HepG2 (cell line): ENCODE measurements at regions not wholly inside any gene's neighbourhood (a gene's known extent, or its start where the extent isn't known, plus 50 kb on each side); places are given as distances from the start of the nearest gene placed in this dataset.

Source experiments
- ATAC-seq: fragments of 200-7000 bp; cut with Tn5 transposase; 3 replicates; pipeline ENCODE4 v1.9.1; 2020; ENCODE audit warnings: mild to moderate bottlenecking, moderate library complexity
- BruUV-seq: library from RNA; stranded (reverse); fragments of 400-500 nt; replicated peaks from 2 replicates; lab custom pipeline; 2021; lab: Mats Ljungman, UMichigan
- CTCF ChIA-PET: fragments of 300-600 bp; formaldehyde crosslinking; extraction: SDS; loops from one replicate; lab custom pipeline; 2021; ENCODE audit warnings: low total read pairs, inconsistent platforms, low intra/inter-chr PET ratio; lab: Yijun Ruan, JAX
- POLR2A ChIA-PET: fragments of 350-600 bp; sonication (Branson Sonifier 250); formaldehyde crosslinking; loops from one replicate; lab custom pipeline; 2020; ENCODE audit warnings: antibody characterized with exemption, inconsistent platforms; lab: Yijun Ruan, JAX
- DNase-seq: peaks from one replicate; pipeline ENCODE4 v3.0.0-alpha.2; 2015; ENCODE audit warnings: low spot score
- FAIRE-seq: peaks from 3 replicates; lab custom pipeline; 2011; peaks lifted over from hg19 to GRCh38; lab: Jason Lieb, UNC
- H2AFZ ChIP-seq: one replicate; pipeline ENCODE4 v1.6.1; 2011; ENCODE audit warnings: low read length, inconsistent platforms
- H3K27ac ChIP-seq: fragments of 300-600 bp; 3 replicates; pipeline ENCODE4 v1.8.0; 2011; ENCODE audit warnings: mixed run types, mild to moderate bottlenecking, mixed read lengths, low read length, inconsistent platforms; ENCODE audit not compliant: insufficient read depth; ENCODE audit errors: extremely low read length
- H3K27me3 ChIP-seq, 2 experiments: fragments of 200-600 bp in 1 of 2; 2 replicates in 1 of 2; 3 replicates in 1 of 2; pipeline versions ENCODE4 v1.6.0 to v1.8.0; 2011; ENCODE audit warnings: low read length in 2 of 2, mild to moderate bottlenecking in 2 of 2, moderate library complexity in 2 of 2, inconsistent platforms in 1 of 2; ENCODE audit not compliant: insufficient read depth in 2 of 2, control insufficient read depth in 1 of 2
- H3K36me3 ChIP-seq, 2 experiments: fragments of 200-600 bp in 1 of 2; replicated peaks in 1 of 2; 2 replicates in 1 of 2; 3 replicates in 1 of 2; pipeline versions ENCODE4 v1.5.1 to v1.8.0; 2011; ENCODE audit warnings: low read length in 2 of 2, inconsistent platforms in 1 of 2; ENCODE audit not compliant: insufficient read depth in 2 of 2, control insufficient read depth in 1 of 2
- H3K4me1 ChIP-seq: 2 replicates; pipeline ENCODE4 v1.5.1; 2012; ENCODE audit warnings: low read length, inconsistent platforms; ENCODE audit not compliant: insufficient read depth
- H3K4me2 ChIP-seq: 2 replicates; pipeline ENCODE4 v1.6.0; 2011; ENCODE audit warnings: low read depth, low read length, inconsistent platforms
- H3K4me3 ChIP-seq, 3 experiments: fragments of 200-600 bp in 1 of 3; sonication (generic), shearing (Covaris generic) in 1 of 3; replicated peaks in 1 of 3; 2 replicates each; pipeline ENCODE4 v1.5.1; 2011 to 2016; ENCODE audit warnings: low read length in 3 of 3, inconsistent platforms in 2 of 3, low read depth in 2 of 3, mild to moderate bottlenecking in 2 of 3, control low read depth in 1 of 3, mixed read lengths in 1 of 3; ENCODE audit not compliant: insufficient read depth in 1 of 3
- H3K79me2 ChIP-seq: one replicate; pipeline ENCODE4 v1.6.1; 2011; ENCODE audit warnings: low read length, inconsistent platforms; ENCODE audit not compliant: insufficient read depth
- H3K9ac ChIP-seq: 2 replicates; pipeline ENCODE4 v1.6.0; 2011; ENCODE audit warnings: mild to moderate bottlenecking, low read depth, low read length, inconsistent platforms; ENCODE audit not compliant: insufficient read depth
- H3K9me3 ChIP-seq: 2 replicates; pipeline ENCODE4 v1.5.1; 2012; ENCODE audit warnings: mild to moderate bottlenecking, low read length
- H4K20me1 ChIP-seq: 2 replicates; pipeline ENCODE4 v1.6.0; 2011; ENCODE audit warnings: inconsistent platforms, mild to moderate bottlenecking, low read length, moderate library complexity; ENCODE audit not compliant: insufficient read depth
- CREBL2 ChIP-seq: sonication (generic); formaldehyde crosslinking; IDR thresholded peaks from 2 replicates; pipeline ENCODE4 v1.8.1; 2023; ENCODE audit warnings: missing genetic modification reagents, mild to moderate bottlenecking, borderline replicate concordance
- KDM5B ChIP-seq: sonication (generic); formaldehyde crosslinking; IDR thresholded peaks from 2 replicates; pipeline ENCODE4 v1.4.0; 2020; ENCODE audit warnings: missing genetic modification reagents, mild to moderate bottlenecking, borderline replicate concordance
- SETDB1 ChIP-seq: sonication (generic); formaldehyde crosslinking; IDR thresholded peaks from 2 replicates; pipeline ENCODE4 v1.5.1; 2020; ENCODE audit warnings: missing genetic modification reagents, mild to moderate bottlenecking, borderline replicate concordance
- ZNF841 ChIP-seq: sonication (generic); formaldehyde crosslinking; IDR thresholded peaks from 2 replicates; pipeline ENCODE4 v1.8.1; 2023; ENCODE audit warnings: missing genetic modification reagents, borderline replicate concordance
- WGBS: methylation state at CpG from one replicate; pipeline ENCODE4 v1.1.6; 2017; ENCODE audit warnings: low lambda C conversion rate; 5-methylcytosine and 5-hydroxymethylcytosine counted together
- in situ Hi-C: cut with HindIII; loops from 2 replicates; pipeline ENCODE4 v1.10.0; 2017; ENCODE audit warnings: low pct_unique_long_range_greater_than_20kb; ENCODE audit not compliant: extremely low pct_ligation_motif_present
- intact Hi-C: fragments of 100-400 bp; cut with micrococcal nuclease; formaldehyde crosslinking; loops from one replicate; pipeline ENCODE4 v1.10.0; 2022; ENCODE audit not compliant: unreplicated experiment
- TF ChIP-seq, protein P1 (sequence below): sonication (generic); formaldehyde crosslinking; conservative IDR thresholded peaks from 2 replicates; pipeline ENCODE4 v1.8.0; 2022; ENCODE audit warnings: missing genetic modification reagents
- TF ChIP-seq, protein P2 (sequence below): sonication (generic); formaldehyde crosslinking; IDR thresholded peaks from one replicate; pipeline ENCODE4 v1.5.1; 2020; ENCODE audit warnings: mild to moderate bottlenecking, missing genetic modification reagents; ENCODE audit errors: not compliant biosample characterization

DNA sequence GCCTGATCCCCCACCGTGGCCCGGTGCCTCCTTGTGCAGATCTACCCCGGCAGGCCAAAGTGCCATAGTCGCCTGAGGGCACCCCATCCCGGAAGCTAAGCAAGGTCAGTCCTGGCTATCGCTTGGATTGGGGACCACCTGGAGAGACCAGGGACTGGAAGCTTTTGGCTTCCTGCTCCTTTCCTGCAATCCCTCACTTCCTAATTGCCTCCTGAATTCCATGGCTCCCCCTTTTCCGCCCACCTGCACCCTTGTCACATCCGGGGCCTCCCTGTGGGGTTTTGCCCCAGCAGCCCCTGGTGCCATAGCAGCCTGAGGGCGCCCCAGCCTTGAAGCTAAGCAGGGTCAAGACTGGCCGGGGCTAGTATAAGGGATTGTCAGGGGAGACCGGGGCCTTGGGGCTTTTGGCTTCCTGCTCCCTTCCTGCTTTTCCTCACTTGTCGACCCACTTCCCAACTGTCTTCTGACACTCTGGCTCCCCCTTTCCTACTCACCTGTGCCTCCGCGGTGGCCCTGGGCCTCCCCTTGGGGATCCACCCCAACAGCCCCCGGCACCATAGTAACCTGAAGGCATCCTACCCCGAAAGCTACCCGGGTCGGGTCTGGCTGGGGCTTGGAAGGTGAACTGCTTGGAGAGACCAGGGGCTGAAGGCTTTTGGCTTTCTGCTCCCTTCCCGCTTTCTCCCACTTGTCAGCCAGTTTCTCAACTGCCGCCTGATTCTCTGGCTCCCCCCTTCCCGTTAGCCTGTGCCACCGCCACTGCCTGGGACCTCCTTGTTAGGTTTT lies 2293.6 kb downstream of the TP53TG3F start (continued):
- TF ChIP-seq ZNF841 (CRISPR knock-in tag) (no peak), KDM5B (CRISPR knock-in tag) (no peak)
- TF ChIP-seq, all 625 proteins: peak for 0

DNA sequence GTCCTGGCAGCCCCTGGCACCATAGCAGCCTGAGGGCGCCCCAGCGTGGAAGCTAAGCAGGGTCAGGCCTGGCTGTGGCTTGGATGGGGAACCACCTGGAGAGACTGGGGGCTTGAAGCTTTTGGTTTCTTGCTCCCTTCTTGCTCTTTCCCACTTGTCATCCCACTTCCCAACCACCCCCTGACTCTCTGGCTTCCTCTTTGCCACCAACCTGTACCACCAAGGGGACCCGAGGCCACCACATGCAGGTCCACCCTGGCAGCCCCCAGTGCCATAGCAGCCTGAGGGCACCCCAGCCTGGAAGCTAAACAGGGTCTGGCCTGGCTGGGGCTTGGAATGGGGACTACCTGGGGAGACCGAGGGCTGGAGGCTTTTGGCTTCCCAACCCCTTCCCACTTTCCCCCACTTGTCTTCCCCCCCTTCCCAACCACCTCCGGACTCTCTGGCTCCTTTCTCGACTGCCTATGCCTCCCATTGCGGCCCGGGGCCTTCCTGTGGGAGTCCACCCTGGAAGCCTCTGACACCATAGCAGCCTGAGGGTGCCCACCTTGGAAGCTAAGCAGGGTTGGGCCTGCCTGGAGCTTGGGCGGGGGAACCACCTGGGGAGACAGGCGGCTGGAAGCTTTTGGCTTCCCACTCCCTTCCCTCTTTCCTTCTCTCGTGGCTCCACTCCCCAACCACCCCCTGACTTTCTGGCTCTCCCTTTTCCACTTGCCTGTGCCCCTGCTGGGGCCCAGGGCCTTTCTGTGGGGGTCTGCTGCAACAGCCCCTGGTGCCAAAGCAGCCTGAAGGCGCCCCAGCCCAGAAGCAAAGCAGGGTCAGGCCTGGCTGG lies 2294.4 kb downstream of the TP53TG3F start:
- DNase-seq (no peak), ATAC-seq (no peak), FAIRE-seq (no peak)
- 7% methylated on average over 12 of the region's 12 CpGs for WGBS
- POLR2A ChIA-PET: no interaction called here
- Histone ChIP-seq H3K36me3 (no peaks in the 10 kb centered on the region), H4K20me1 (no peaks in the 10 kb centered on the region), H3K27ac (no peak overlapping the region), H3K4me2 (no peak overlapping the region), H3K4me1 (no peaks in the 10 kb centered on the region), H3K4me3 (no peak overlapping the region), H3K27me3 (no peaks in the 10 kb centered on the region), H3K9me3 (peaks cover 100% of the 10 kb centered on the region), H3K79me2 (no peaks in the 10 kb centered on the region), H3K9ac (no peak overlapping the region), H2AFZ (no peak overlapping the region)
- CTCF ChIA-PET: no interaction called here
- BruUV-seq: no TSS peak
- in situ Hi-C loops (no loop called here), intact Hi-C loops (no loop called here)
- TF ChIP-seq, protein P1, sequence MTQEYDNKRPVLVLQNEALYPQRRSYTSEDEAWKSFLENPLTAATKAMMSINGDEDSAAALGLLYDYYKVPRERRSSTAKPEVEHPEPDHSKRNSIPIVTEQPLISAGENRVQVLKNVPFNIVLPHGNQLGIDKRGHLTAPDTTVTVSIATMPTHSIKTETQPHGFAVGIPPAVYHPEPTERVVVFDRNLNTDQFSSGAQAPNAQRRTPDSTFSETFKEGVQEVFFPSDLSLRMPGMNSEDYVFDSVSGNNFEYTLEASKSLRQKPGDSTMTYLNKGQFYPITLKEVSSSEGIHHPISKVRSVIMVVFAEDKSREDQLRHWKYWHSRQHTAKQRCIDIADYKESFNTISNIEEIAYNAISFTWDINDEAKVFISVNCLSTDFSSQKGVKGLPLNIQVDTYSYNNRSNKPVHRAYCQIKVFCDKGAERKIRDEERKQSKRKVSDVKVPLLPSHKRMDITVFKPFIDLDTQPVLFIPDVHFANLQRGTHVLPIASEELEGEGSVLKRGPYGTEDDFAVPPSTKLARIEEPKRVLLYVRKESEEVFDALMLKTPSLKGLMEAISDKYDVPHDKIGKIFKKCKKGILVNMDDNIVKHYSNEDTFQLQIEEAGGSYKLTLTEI (CRISPR knock-in tag): no peak
- TF ChIP-seq, protein P2, sequence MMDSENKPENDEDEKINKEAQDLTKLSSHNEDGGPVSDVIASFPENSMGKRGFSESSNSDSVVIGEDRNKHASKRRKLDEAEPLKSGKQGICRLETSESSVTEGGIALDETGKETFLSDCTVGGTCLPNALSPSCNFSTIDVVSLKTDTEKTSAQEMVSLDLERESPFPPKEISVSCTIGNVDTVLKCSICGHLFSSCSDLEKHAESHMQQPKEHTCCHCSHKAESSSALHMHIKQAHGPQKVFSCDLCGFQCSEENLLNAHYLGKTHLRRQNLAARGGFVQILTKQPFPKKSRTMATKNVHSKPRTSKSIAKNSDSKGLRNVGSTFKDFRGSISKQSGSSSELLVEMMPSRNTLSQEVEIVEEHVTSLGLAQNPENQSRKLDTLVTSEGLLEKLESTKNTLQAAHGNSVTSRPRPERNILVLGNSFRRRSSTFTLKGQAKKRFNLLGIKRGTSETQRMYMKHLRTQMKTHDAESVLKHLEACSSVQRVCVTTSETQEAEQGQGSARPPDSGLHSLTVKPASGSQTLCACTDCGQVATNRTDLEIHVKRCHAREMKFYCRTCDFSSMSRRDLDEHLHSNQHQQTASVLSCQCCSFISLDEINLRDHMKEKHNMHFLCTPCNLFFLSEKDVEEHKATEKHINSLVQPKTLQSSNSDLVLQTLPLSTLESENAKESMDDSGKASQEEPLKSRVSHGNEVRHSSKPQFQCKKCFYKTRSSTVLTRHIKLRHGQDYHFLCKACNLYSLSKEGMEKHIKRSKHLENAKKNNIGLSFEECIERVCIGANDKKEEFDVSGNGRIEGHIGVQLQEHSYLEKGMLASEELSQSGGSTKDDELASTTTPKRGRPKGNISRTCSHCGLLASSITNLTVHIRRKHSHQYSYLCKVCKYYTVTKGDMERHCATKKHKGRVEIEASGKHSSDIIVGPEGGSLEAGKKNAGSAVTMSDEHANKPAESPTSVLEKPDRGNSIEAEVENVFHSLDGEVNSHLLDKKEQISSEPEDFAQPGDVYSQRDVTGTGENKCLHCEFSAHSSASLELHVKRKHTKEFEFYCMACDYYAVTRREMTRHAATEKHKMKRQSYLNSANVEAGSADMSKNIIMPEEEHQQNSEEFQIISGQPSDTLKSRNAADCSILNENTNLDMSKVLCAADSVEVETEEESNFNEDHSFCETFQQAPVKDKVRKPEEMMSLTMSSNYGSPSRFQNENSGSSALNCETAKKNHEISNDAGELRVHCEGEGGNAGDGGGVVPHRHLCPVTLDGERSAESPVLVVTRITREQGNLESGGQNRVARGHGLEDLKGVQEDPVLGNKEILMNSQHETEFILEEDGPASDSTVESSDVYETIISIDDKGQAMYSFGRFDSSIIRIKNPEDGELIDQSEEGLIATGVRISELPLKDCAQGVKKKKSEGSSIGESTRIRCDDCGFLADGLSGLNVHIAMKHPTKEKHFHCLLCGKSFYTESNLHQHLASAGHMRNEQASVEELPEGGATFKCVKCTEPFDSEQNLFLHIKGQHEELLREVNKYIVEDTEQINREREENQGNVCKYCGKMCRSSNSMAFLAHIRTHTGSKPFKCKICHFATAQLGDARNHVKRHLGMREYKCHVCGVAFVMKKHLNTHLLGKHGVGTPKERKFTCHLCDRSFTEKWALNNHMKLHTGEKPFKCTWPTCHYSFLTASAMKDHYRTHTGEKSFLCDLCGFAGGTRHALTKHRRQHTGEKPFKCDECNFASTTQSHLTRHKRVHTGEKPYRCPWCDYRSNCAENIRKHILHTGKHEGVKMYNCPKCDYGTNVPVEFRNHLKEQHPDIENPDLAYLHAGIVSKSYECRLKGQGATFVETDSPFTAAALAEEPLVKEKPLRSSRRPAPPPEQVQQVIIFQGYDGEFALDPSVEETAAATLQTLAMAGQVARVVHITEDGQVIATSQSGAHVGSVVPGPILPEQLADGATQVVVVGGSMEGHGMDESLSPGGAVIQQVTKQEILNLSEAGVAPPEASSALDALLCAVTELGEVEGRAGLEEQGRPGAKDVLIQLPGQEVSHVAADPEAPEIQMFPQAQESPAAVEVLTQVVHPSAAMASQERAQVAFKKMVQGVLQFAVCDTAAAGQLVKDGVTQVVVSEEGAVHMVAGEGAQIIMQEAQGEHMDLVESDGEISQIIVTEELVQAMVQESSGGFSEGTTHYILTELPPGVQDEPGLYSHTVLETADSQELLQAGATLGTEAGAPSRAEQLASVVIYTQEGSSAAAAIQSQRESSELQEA: no peak
- TF ChIP-seq SETDB1 (CRISPR knock-in tag) (no peak), CREBL2 (no peak)
